ENCODE measurements at regions not wholly inside any gene's neighbourhood (a gene's known extent, or its start where the extent isn't known, plus 50 kb on each side); places are given as distances from the start of the nearest gene placed in this dataset.

- Histone ChIP-seq H3K27ac (no peak overlapping the region), H3K4me3 (no peak overlapping the region), H3K27me3 (no peaks in the 10 kb centered on the region), H3K9me3 (no peaks in the 10 kb centered on the region), H3K36me3 (no peaks in the 10 kb centered on the region), H3K4me1 (no peaks in the 10 kb centered on the region)
- no peak for DNase-seq
- TF ChIP-seq, protein P1, sequence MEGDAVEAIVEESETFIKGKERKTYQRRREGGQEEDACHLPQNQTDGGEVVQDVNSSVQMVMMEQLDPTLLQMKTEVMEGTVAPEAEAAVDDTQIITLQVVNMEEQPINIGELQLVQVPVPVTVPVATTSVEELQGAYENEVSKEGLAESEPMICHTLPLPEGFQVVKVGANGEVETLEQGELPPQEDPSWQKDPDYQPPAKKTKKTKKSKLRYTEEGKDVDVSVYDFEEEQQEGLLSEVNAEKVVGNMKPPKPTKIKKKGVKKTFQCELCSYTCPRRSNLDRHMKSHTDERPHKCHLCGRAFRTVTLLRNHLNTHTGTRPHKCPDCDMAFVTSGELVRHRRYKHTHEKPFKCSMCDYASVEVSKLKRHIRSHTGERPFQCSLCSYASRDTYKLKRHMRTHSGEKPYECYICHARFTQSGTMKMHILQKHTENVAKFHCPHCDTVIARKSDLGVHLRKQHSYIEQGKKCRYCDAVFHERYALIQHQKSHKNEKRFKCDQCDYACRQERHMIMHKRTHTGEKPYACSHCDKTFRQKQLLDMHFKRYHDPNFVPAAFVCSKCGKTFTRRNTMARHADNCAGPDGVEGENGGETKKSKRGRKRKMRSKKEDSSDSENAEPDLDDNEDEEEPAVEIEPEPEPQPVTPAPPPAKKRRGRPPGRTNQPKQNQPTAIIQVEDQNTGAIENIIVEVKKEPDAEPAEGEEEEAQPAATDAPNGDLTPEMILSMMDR (IDR thresholded peaks at IDR 0.05) = no peak
- no peak for TF ChIP-seq POLR2A (IDR thresholded peaks at IDR 0.05)
- intact Hi-C loops (cut with DNase I; ENCODE audit: low total_unique reads) = no loop called here
These were observed 734.2 kb upstream of the ALCAM start for GRCh38 chr3:104632521-104632920.

- Histone ChIP-seq H3K27me3 (no peaks in the 10 kb centered on the region), H3K36me3 (no peaks in the 10 kb centered on the region), H3K4me1 (no peaks in the 10 kb centered on the region), H3K9me3 (no peaks in the 10 kb centered on the region), H3K4me3 (no peak overlapping the region), H3K27ac (no peak overlapping the region)
- intact Hi-C loops (cut with DNase I; ENCODE audit: low total_unique reads) = no loop called here
- DNase-seq = no peak
- TF ChIP-seq, protein P1 (IDR thresholded peaks at IDR 0.05) = no peak
- no peak for TF ChIP-seq POLR2A (IDR thresholded peaks at IDR 0.05)
These were observed 733.8 kb upstream of the ALCAM start for GRCh38 chr3:104632947-104633346.

DNA sequence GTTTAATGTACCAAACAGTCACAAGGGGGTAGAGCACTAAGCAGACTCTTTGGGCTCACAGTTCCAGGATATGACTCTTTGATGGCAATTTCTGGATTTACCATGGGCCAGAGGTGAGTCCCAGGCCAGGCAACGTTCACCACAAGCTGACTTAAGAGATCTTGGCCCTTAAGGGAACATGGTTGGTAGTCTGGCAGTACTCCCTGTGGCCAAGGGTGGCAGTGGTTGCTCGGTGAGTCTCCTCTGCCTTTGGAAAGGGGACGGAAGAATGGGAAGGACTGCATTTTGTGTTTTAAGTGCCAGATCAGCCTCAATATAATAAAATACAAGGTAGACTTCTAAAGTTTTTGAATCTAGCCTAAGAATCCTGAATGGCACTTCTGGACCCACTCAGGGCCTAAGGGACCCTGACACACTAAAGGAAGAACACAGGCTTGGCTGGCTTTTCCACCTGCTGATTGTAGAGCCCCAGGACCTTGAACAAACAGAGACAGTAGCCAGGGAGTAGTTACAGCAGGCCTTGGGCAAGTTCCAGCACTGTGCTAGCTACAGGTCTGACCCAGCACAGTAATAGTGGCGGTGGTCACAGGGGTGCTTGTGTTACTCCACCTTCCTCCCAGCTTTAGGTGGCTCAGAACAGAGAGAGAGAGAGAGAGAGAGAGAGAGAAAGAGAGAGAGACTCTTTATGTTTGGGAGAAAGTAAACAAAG, 730.7 kb upstream of the ALCAM start:
- no peak overlapping the region for H3K4me3 ChIP-seq
- TF ChIP-seq, protein P1 (IDR thresholded peaks at IDR 0.05) = no peak
- no peak overlapping the region for H3K27ac ChIP-seq
- H3K4me1 ChIP-seq = no peaks in the 10 kb centered on the region
- intact Hi-C loops (cut with DNase I; ENCODE audit: low total_unique reads) = no loop called here
- H3K27me3 ChIP-seq = no peaks in the 10 kb centered on the region
- peaks cover 0 to 7% of the 10 kb centered on the region in 2 donors for H3K9me3 ChIP-seq
- no peaks in the 10 kb centered on the region for H3K36me3 ChIP-seq
- no peak for DNase-seq

- Histone ChIP-seq H3K27me3 (no peaks in the 10 kb centered on the region), H3K36me3 (no peaks in the 10 kb centered on the region), H3K27ac (no peak overlapping the region), H3K4me1 (no peaks in the 10 kb centered on the region), H3K4me3 (no peak overlapping the region), H3K9me3 (peaks cover 0 to 7% of the 10 kb centered on the region in 2 donors)
- intact Hi-C loops (cut with DNase I; ENCODE audit: low total_unique reads) = no loop called here
- no peak for TF ChIP-seq POLR2A (IDR thresholded peaks at IDR 0.05)
- TF ChIP-seq, protein P1 (IDR thresholded peaks at IDR 0.05) = no peak
- no peak for DNase-seq
These were observed 723.9 kb upstream of the ALCAM start for GRCh38 chr3:104642827-104643226.

- Histone ChIP-seq H3K9me3 (no peaks in the 10 kb centered on the region), H3K27me3 (no peaks in the 10 kb centered on the region), H3K27ac (no peak overlapping the region), H3K4me3 (no peak overlapping the region), H3K36me3 (no peaks in the 10 kb centered on the region), H3K4me1 (no peaks in the 10 kb centered on the region)
- intact Hi-C loops (cut with DNase I; ENCODE audit: low total_unique reads) = no loop called here
- no peak for TF ChIP-seq POLR2A (IDR thresholded peaks at IDR 0.05)
- TF ChIP-seq, protein P1 (IDR thresholded peaks at IDR 0.05) = no peak
- DNase-seq = no peak
These were observed 720.5 kb upstream of the ALCAM start for GRCh38 chr3:104646196-104646595.
